ENCODE measurements at regions not wholly inside any gene's neighbourhood (a gene's known extent, or its start where the extent isn't known, plus 50 kb on each side); places are given as distances from the start of the nearest gene placed in this dataset.
A peak's percentile ranks its signal among the peaks of the same experiment; 100 is the strongest.

GRCh38 chr20:39277185-39277584, 315.0 kb downstream of the DHX35 start:
- no peak for DNase-seq

- no peak for DNase-seq
Observed at GRCh38 chr20:39270837-39271604, 308.9 kb downstream of the DHX35 start.

GRCh38 chr20:39269493-39270217, 307.5 kb downstream of the DHX35 start:
- no peak for DNase-seq

- no peak for DNase-seq
Observed at GRCh38 chr20:39268981-39269461, 306.9 kb downstream of the DHX35 start.

- no peak for DNase-seq
Observed at GRCh38 chr20:39268491-39268951, 306.4 kb downstream of the DHX35 start.

GRCh38 chr20:39266989-39267388, 304.8 kb downstream of the DHX35 start:
- DNase-seq: no peak

- peak; percentile 10 for DNase-seq
Observed at GRCh38 chr20:39264506-39265172, 302.5 kb downstream of the DHX35 start.

- DNase-seq: no peak
Observed at GRCh38 chr20:39263076-39263475, 300.9 kb downstream of the DHX35 start.

GRCh38 chr20:39259808-39260207, 297.7 kb downstream of the DHX35 start:
- DNase-seq: no peak

GRCh38 chr20:39259010-39259803, 297.1 kb downstream of the DHX35 start:
- DNase-seq: no peak

- no peak for DNase-seq
Observed at GRCh38 chr20:39258253-39258652, 296.1 kb downstream of the DHX35 start.

GRCh38 chr20:39253051-39253755, 291.1 kb downstream of the DHX35 start:
- peak; percentile 19 for DNase-seq

- DNase-seq: no peak
Observed at GRCh38 chr20:39252035-39252434, 289.9 kb downstream of the DHX35 start.

- no peak for DNase-seq
Observed at GRCh38 chr20:39249798-39250197, 287.7 kb downstream of the DHX35 start.

- DNase-seq: no peak
Observed at GRCh38 chr20:39248862-39249485, 286.8 kb downstream of the DHX35 start.

- DNase-seq: peak; percentile 92
Observed at GRCh38 chr20:39248171-39248861, 286.2 kb downstream of the DHX35 start.

GRCh38 chr20:39246436-39246835, 284.3 kb downstream of the DHX35 start:
- DNase-seq: no peak

GRCh38 chr20:39245685-39246311, 283.7 kb downstream of the DHX35 start:
- no peak for DNase-seq

GRCh38 chr20:39243962-39244361, 281.8 kb downstream of the DHX35 start:
- DNase-seq: no peak

- DNase-seq: no peak
Observed at GRCh38 chr20:39242614-39243013, 280.5 kb downstream of the DHX35 start.

Data from NCI-H1417 treated with DMSO at 0.1 percent for 48 hours (cell line).